NT2/D1 (cell line): ENCODE measurements at regions not wholly inside any gene's neighbourhood (a gene's known extent, or its start where the extent isn't known, plus 50 kb on each side); places are given as distances from the start of the nearest gene placed in this dataset.

Source experiments
- YY1 ChIP-seq: IDR thresholded peaks from 2 replicates; pipeline ENCODE4 v1.6.1; 2011; ENCODE audit not compliant: insufficient read length, insufficient read depth
- ZNF274 ChIP-seq: IDR thresholded peaks from 2 replicates; pipeline ENCODE4 v1.6.1; 2011; ENCODE audit warnings: mild to moderate bottlenecking, low read depth, low read length

GRCh38 chr1:67898033-67898726 is 64.9 kb upstream of the GNG12 start:
- no peak for TF ChIP-seq ZNF274
- no peak for TF ChIP-seq YY1
